Heart left ventricle (tissue), 13 donors: ENCODE measurements at regions not wholly inside any gene's neighbourhood (a gene's known extent, or its start where the extent isn't known, plus 50 kb on each side); places are given as distances from the start of the nearest gene placed in this dataset.

Source experiments
- CTCF ChIP-seq, 12 donors: fragments of 200-600 bp; sonication (generic) in 4 of 12; IDR thresholded peaks; one replicate each; pipeline versions ENCODE4 v1.5.0 to v1.8.0; 2018 to 2022; ENCODE audit warnings: antibody characterized with exemption in 12 of 12, mild to moderate bottlenecking in 5 of 12
- POLR2A ChIP-seq, 2 donors: fragments of 450-650 bp; IDR thresholded peaks; one replicate each; pipeline ENCODE4 v1.6.1; 2017; ENCODE audit warnings: antibody characterized with exemption in 2 of 2, mild to moderate bottlenecking in 2 of 2, moderate library complexity in 2 of 2
- donor health status: ischemic (EF 13 %, LVEDD 7.1; RV severe dilation, severe dysfunction).
- donor health status: DM: no; HTN: yes; CAD: no.
- donor health status: DM: no; HTN: no; CAD: no.
- donor health status: ischemic (EF 25% LVEDD 6.9; RV normal size, moderate dysfunction).
- donor health status: ischemic (EF 25% LVEDD 5.7; RV mildly dilated, moderate dysfunction).
- donor health status: ischemic (EF 35%, LVEDD 5.7; RV mildly dilated, moderate dysfunction).
- donor health status: nonischemic (EF 11% LVEDD 7.7; RV severe dilation, severe dysfunction).
- donor health status: DM: yes; HTN: yes; CAD: no.
- donor health status: PGD.
- donor health status: ischemic (EF 29% LVEDD 5.4; RV normal size, mild dysfunction).
- donor health status: nonischemic (EF 23%, LVEDD 6.1; RV moderate dilation, normal function).

GRCh38 chr17:77085926-77086432, 54.8 kb upstream of the SEC14L1 start:
- TF ChIP-seq CTCF (IDR thresholded peaks at IDR 0.05) (no peak), POLR2A (IDR thresholded peaks at IDR 0.05) (no peak)
